ENCODE measurements at regions not wholly inside any gene's neighbourhood (a gene's known extent, or its start where the extent isn't known, plus 50 kb on each side); places are given as distances from the start of the nearest gene placed in this dataset.

DNA sequence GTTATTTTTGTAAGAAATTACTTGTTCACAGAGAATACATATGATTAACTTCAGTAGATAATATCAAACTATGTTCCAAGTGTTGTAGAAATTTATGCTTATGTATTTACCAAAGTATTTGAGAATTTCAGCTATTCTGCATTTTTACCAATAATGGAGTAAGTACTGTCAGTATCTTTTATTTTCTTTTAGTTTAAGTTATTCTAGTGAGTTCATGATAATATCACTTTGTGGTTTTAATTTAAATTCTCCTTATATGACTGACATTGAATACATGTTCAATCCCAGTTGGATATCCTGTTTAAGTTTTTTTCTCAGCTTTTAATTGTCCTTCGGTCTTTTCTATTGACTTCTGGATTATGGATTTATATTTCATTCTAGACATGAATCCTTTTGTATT lies 1024.6 kb downstream of the EFNA5 start:
- TF ChIP-seq, protein P1, sequence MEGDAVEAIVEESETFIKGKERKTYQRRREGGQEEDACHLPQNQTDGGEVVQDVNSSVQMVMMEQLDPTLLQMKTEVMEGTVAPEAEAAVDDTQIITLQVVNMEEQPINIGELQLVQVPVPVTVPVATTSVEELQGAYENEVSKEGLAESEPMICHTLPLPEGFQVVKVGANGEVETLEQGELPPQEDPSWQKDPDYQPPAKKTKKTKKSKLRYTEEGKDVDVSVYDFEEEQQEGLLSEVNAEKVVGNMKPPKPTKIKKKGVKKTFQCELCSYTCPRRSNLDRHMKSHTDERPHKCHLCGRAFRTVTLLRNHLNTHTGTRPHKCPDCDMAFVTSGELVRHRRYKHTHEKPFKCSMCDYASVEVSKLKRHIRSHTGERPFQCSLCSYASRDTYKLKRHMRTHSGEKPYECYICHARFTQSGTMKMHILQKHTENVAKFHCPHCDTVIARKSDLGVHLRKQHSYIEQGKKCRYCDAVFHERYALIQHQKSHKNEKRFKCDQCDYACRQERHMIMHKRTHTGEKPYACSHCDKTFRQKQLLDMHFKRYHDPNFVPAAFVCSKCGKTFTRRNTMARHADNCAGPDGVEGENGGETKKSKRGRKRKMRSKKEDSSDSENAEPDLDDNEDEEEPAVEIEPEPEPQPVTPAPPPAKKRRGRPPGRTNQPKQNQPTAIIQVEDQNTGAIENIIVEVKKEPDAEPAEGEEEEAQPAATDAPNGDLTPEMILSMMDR (IDR thresholded peaks at IDR 0.05 in 2 of 3, conservative IDR thresholded peaks at IDR 0.05 in 1 of 3; ENCODE audit: borderline replicate concordance in 1 of 3, insufficient read depth in 1 of 3, low read depth in 2 of 3, low read length in 2 of 3) = no peak
- no peak for TF ChIP-seq JUND (IDR thresholded peaks at IDR 0.05)

Measured in HCT116 (cell line).